ENCODE measurements at regions not wholly inside any gene's neighbourhood (a gene's known extent, or its start where the extent isn't known, plus 50 kb on each side); places are given as distances from the start of the nearest gene placed in this dataset.

DNA sequence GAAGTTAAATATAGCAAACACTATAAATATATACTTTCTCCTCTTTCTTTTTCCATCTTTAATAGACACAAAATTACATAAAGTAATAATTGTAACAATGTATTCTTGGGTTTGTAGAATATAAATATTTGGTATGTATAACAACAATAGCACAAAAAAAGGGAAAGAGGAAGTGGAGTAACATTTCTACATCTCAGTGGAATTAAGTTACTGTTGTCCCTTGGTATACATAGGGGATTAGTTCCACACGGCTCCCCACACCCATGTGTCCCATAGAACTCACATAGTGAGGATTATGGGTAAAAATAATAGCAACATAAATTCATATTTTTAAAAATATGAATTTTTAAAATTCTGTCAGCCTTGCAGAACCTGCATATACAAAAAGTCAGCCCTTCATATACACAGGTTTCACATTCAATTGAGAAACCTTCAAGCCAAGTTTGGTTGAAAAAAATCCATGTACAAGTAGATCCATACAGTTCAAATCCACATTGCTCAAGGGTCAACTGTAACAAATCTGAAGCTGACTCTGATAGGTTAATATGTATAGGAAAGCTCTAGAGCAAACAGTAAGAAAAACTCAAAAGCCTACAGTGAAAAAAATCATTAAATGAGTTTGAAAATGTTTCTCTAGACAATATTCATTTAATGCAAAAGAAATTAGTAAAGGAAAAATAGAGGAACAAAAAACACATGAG, 92.4 kb downstream of the HYCC1 start:
- TF ChIP-seq, protein P1, sequence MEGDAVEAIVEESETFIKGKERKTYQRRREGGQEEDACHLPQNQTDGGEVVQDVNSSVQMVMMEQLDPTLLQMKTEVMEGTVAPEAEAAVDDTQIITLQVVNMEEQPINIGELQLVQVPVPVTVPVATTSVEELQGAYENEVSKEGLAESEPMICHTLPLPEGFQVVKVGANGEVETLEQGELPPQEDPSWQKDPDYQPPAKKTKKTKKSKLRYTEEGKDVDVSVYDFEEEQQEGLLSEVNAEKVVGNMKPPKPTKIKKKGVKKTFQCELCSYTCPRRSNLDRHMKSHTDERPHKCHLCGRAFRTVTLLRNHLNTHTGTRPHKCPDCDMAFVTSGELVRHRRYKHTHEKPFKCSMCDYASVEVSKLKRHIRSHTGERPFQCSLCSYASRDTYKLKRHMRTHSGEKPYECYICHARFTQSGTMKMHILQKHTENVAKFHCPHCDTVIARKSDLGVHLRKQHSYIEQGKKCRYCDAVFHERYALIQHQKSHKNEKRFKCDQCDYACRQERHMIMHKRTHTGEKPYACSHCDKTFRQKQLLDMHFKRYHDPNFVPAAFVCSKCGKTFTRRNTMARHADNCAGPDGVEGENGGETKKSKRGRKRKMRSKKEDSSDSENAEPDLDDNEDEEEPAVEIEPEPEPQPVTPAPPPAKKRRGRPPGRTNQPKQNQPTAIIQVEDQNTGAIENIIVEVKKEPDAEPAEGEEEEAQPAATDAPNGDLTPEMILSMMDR (IDR thresholded peaks at IDR 0.05): no peak
- TF ChIP-seq POLR2A (IDR thresholded peaks at IDR 0.05) (no peak), EP300 (IDR thresholded peaks at IDR 0.05) (no peak), POLR2AphosphoS5 (IDR thresholded peaks at IDR 0.05) (no peak)
- Histone ChIP-seq H3K36me3 (no peaks in the 10 kb centered on the region), H3K27me3 (no peaks in the 10 kb centered on the region), H3K4me1 (no peaks in the 10 kb centered on the region), H3K9me3 (no peaks in the 10 kb centered on the region), H3K27ac (no peak overlapping the region), H3K4me3 (no peak overlapping the region)
- WGBS, 2 donors (ENCODE audit: low coverage in 1 of 2): 59% methylated on average over 1 of the region's 1 CpG; no CpG with 5 or more reads in 1 of the 2 donors
- no peak for ATAC-seq

DNA sequence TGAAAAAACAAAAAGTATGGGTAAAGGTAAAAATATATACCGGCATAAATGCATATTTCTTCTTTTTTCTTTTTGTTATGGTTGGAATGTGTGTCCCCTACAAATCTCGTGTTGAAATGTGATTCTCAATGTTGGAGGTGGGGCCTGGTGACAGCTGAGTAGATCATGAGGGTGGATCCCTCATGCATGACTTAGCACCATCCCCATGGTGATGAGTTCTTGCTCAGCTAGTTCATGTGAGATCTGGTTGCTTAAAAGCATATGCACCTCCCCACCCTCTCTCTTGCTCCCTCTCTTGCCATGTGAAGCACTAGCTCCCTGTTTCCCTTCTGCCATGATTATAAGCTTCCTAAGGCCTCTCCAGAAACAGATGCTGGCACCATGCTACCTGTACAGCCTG, 93.3 kb downstream of the HYCC1 start:
- Histone ChIP-seq H3K36me3 (no peaks in the 10 kb centered on the region), H3K27me3 (no peaks in the 10 kb centered on the region), H3K4me3 (no peak overlapping the region), H3K9me3 (no peaks in the 10 kb centered on the region), H3K4me1 (no peaks in the 10 kb centered on the region), H3K27ac (no peak overlapping the region)
- WGBS, 2 donors (ENCODE audit: low coverage in 1 of 2): 86 to 87% methylated on average over 1 to 2 of the region's 2 CpGs
- TF ChIP-seq POLR2A (IDR thresholded peaks at IDR 0.05): no peak
- TF ChIP-seq EP300 (IDR thresholded peaks at IDR 0.05): no peak
- TF ChIP-seq POLR2AphosphoS5 (IDR thresholded peaks at IDR 0.05): no peak
- TF ChIP-seq, protein P1 (IDR thresholded peaks at IDR 0.05): no peak
- no peak for ATAC-seq

DNA sequence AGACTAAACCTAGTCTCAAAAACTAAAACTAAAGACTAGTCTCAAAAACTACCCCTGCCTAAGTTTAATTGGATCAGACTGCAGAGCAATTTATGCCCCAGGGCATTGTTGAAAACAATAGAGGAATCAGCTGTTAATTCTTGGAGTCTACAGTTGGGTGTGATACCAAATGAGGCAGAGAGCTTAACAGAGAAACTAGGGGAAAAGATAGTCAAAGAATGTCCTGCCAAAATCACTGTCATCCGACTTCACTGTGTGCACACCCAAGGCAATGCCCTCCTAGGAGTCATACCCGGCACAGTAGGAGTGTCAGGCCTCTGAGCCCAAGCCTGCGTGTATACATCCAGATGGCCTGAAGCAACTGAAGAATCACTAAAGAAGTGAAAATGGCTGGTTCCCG, 90.5 kb upstream of the TOMM7 start:
- Histone ChIP-seq H3K4me3 (no peak overlapping the region), H3K36me3 (no peaks in the 10 kb centered on the region), H3K27me3 (no peaks in the 10 kb centered on the region), H3K4me1 (no peaks in the 10 kb centered on the region), H3K27ac (no peak overlapping the region), H3K9me3 (no peaks in the 10 kb centered on the region)
- ATAC-seq: no peak
- TF ChIP-seq, protein P1 (IDR thresholded peaks at IDR 0.05): no peak
- TF ChIP-seq POLR2AphosphoS5 (IDR thresholded peaks at IDR 0.05) (no peak), POLR2A (IDR thresholded peaks at IDR 0.05) (no peak), EP300 (IDR thresholded peaks at IDR 0.05) (no peak)
- 94% methylated on average over 4 of the region's 4 CpGs; no CpG with 5 or more reads in 1 of the 2 donors for WGBS, 2 donors (ENCODE audit: low coverage in 1 of 2)

DNA sequence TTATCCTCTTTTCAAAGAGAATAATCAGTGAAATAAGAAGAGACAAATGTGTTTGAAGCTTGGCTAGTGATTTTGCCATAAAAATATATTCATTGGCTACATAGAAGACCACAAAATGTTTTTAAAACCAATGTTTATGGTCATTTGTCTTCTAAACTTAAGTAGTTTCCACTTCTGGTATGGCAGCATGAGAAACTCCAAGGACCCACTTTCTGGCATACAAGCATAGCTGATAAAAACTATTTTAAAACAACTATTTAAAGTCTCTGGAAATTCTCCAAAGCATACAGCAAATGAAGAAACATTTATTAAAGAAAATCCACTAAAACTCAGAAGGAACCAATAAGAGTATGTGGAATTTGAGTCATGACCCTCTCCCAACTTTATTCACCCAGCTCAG, 89.2 kb upstream of the TOMM7 start:
- Histone ChIP-seq H3K9me3 (no peaks in the 10 kb centered on the region), H3K4me1 (no peaks in the 10 kb centered on the region), H3K4me3 (no peak overlapping the region), H3K36me3 (no peaks in the 10 kb centered on the region), H3K27ac (no peak overlapping the region), H3K27me3 (no peaks in the 10 kb centered on the region)
- no peak for TF ChIP-seq POLR2A (IDR thresholded peaks at IDR 0.05)
- TF ChIP-seq, protein P1 (IDR thresholded peaks at IDR 0.05): no peak
- TF ChIP-seq POLR2AphosphoS5 (IDR thresholded peaks at IDR 0.05): no peak
- TF ChIP-seq EP300 (IDR thresholded peaks at IDR 0.05): no peak
- no peak for ATAC-seq

DNA sequence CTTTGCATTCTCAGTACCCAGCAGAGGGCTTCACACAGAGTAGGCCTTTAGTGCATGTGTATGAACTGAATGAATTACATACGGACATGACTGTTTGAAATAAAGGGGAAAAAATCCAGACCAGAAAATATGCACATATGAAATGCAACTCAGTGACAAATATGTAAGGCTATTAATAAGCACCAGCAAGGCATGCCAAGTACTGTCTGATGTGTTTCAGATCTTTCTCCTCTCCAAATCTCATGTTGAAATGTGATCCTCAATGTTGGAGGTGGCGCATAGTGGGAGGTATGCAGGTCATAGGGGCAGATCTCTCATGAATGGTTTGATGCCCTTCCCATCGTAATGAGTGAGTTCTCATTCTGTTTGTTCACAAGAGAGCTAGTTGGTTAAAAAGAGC, 87.3 kb upstream of the TOMM7 start:
- Histone ChIP-seq H3K27me3 (no peaks in the 10 kb centered on the region), H3K4me3 (no peak overlapping the region), H3K27ac (no peak overlapping the region), H3K4me1 (no peaks in the 10 kb centered on the region), H3K9me3 (no peaks in the 10 kb centered on the region), H3K36me3 (no peaks in the 10 kb centered on the region)
- ATAC-seq: no peak
- TF ChIP-seq POLR2A (IDR thresholded peaks at IDR 0.05) (no peak), POLR2AphosphoS5 (IDR thresholded peaks at IDR 0.05) (no peak), EP300 (IDR thresholded peaks at IDR 0.05) (no peak)
- TF ChIP-seq, protein P1 (IDR thresholded peaks at IDR 0.05): no peak
- 62 to 73% methylated on average over 2 of the region's 3 CpGs for WGBS, 2 donors (ENCODE audit: low coverage in 1 of 2)
